Tibial nerve (tissue), 3 donors: ENCODE measurements at regions not wholly inside any gene's neighbourhood (a gene's known extent, or its start where the extent isn't known, plus 50 kb on each side); places are given as distances from the start of the nearest gene placed in this dataset.

Experiments
- CTCF ChIP-seq, 5 experiments: fragments of 200-600 bp in 3 of 5; fragments of 450-650 bp in 2 of 5; sonication (generic) in 3 of 5; IDR thresholded peaks; one replicate each; pipeline ENCODE4 v1.5.1; 2016 to 2019; ENCODE audit warnings: antibody characterized with exemption in 5 of 5, mild to moderate bottlenecking in 3 of 5, moderate library complexity in 2 of 5
- POLR2A ChIP-seq, 2 donors: fragments of 450-650 bp; IDR thresholded peaks; one replicate each; pipeline ENCODE4 v1.6.1; 2017; ENCODE audit warnings: antibody characterized with exemption in 2 of 2, mild to moderate bottlenecking in 2 of 2, moderate library complexity in 2 of 2

GRCh38 chr6:112879920-112880413 is 532.8 kb downstream of the RFPL4B start:
- TF ChIP-seq CTCF (IDR thresholded peaks at IDR 0.05) = no peak
- TF ChIP-seq POLR2A (IDR thresholded peaks at IDR 0.05) = no peak
